ENCODE measurements at regions not wholly inside any gene's neighbourhood (a gene's known extent, or its start where the extent isn't known, plus 50 kb on each side); places are given as distances from the start of the nearest gene placed in this dataset.

- TF ChIP-seq CTCF (conservative IDR thresholded peaks at IDR 0.05; ENCODE audit: low read depth in 2 of 2) (no peak), POLR2AphosphoS5 (IDR thresholded peaks at IDR 0.05; ENCODE audit: low read depth) (no peak), JUNB (IDR thresholded peaks at IDR 0.05; ENCODE audit: unreplicated experiment) (no peak), EZH2phosphoT487 (IDR thresholded peaks at IDR 0.05; ENCODE audit: unreplicated experiment) (no peak), EZH2 (IDR thresholded peaks at IDR 0.05; ENCODE audit: low read depth, unreplicated experiment) (no peak), CREB1 (CRISPR knock-in tag; IDR thresholded peaks at IDR 0.05; ENCODE audit: low read depth) (no peak), ZNF114 (CRISPR knock-in tag; IDR thresholded peaks at IDR 0.05) (no peak), ZNF331 (CRISPR knock-in tag; IDR thresholded peaks at IDR 0.05; ENCODE audit: low read depth) (no peak)
- TF ChIP-seq, protein P1, sequence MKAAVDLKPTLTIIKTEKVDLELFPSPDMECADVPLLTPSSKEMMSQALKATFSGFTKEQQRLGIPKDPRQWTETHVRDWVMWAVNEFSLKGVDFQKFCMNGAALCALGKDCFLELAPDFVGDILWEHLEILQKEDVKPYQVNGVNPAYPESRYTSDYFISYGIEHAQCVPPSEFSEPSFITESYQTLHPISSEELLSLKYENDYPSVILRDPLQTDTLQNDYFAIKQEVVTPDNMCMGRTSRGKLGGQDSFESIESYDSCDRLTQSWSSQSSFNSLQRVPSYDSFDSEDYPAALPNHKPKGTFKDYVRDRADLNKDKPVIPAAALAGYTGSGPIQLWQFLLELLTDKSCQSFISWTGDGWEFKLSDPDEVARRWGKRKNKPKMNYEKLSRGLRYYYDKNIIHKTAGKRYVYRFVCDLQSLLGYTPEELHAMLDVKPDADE (IDR thresholded peaks at IDR 0.05): no peak
Measured at GRCh38 chr7:67900456-67900855, 903.8 kb downstream of the TYW1 start (continued).

- Histone ChIP-seq H3K9me2 (ENCODE audit: insufficient read depth) (no peaks in the 10 kb centered on the region), H3K4me2 (no peak overlapping the region), H3K79me2 (replicated peaks; ENCODE audit: insufficient read depth) (no peaks in the 10 kb centered on the region), H3K4me3 (no peak overlapping the region), H4K20me1 (replicated peaks; ENCODE audit: insufficient read depth) (no peaks in the 10 kb centered on the region), H3F3A (replicated peaks; ENCODE audit: low read depth) (no peaks in the 10 kb centered on the region), H3K27ac (ENCODE audit: low read depth) (no peak overlapping the region), H2AFZ (no peak overlapping the region), H3K4me1 (ENCODE audit: insufficient read depth) (no peaks in the 10 kb centered on the region), H3K27me3 (ENCODE audit: insufficient read depth) (no peaks in the 10 kb centered on the region), H3K36me3 (ENCODE audit: insufficient read depth) (peaks cover 9% of the 10 kb centered on the region)
- DNase-seq (ENCODE audit: low spot score): no peak
- ATAC-seq: no peak
- Mint-ChIP-seq H3K4me1 (no peaks in the 10 kb centered on the region), H3K36me3 (ENCODE audit: low read depth) (peaks cover 49% of the 10 kb centered on the region), H3K9me3 (peaks cover 97% of the 10 kb centered on the region), H3K4me3 (no peak overlapping the region), H3K27me3 (ENCODE audit: insufficient read depth, low read depth, poor library complexity) (peaks cover 14% of the 10 kb centered on the region), H3K27ac (no peak overlapping the region)
- no peak for TF ChIP-seq POLR2AphosphoS5 (IDR thresholded peaks at IDR 0.05; ENCODE audit: low read depth)
- no peak for TF ChIP-seq STAT1 (IDR thresholded peaks at IDR 0.05; ENCODE audit: unreplicated experiment)
- TF ChIP-seq ZNF331 (CRISPR knock-in tag; IDR thresholded peaks at IDR 0.05; ENCODE audit: low read depth): no peak
- TF ChIP-seq CREB1 (CRISPR knock-in tag; IDR thresholded peaks at IDR 0.05; ENCODE audit: low read depth): no peak
- no peak for TF ChIP-seq ZNF114 (CRISPR knock-in tag; IDR thresholded peaks at IDR 0.05)
- TF ChIP-seq, protein P1 (IDR thresholded peaks at IDR 0.05): no peak
- no peak for TF ChIP-seq EZH2phosphoT487 (IDR thresholded peaks at IDR 0.05; ENCODE audit: unreplicated experiment)
- TF ChIP-seq REST (IDR thresholded peaks at IDR 0.05; ENCODE audit: unreplicated experiment): no peak
Measured at GRCh38 chr7:67901808-67902480, 905.3 kb downstream of the TYW1 start.
